ENCODE measurements at regions not wholly inside any gene's neighbourhood (a gene's known extent, or its start where the extent isn't known, plus 50 kb on each side); places are given as distances from the start of the nearest gene placed in this dataset.

GRCh38 chr10:130985158-130985753 lies 326.3 kb downstream of the TCERG1L start:
- DNase-seq = no peak

GRCh38 chr10:130986846-130987245 lies 324.7 kb downstream of the TCERG1L start:
- DNase-seq = no peak

GRCh38 chr10:130987401-130987800 lies 324.1 kb downstream of the TCERG1L start:
- no peak for DNase-seq

- no peak for DNase-seq
Observed at GRCh38 chr10:130989670-130990232, 321.8 kb downstream of the TCERG1L start.

- DNase-seq = no peak
Observed at GRCh38 chr10:130990486-130990885, 321.0 kb downstream of the TCERG1L start.

- no peak for DNase-seq
Observed at GRCh38 chr10:130992802-130993523, 318.6 kb downstream of the TCERG1L start.

- DNase-seq = no peak
Observed at GRCh38 chr10:130993612-130994011, 317.9 kb downstream of the TCERG1L start.

GRCh38 chr10:130994191-130994590 lies 317.3 kb downstream of the TCERG1L start:
- no peak for DNase-seq

GRCh38 chr10:130994845-130995244 lies 316.7 kb downstream of the TCERG1L start:
- DNase-seq = no peak

GRCh38 chr10:130997267-130998045 lies 314.1 kb downstream of the TCERG1L start:
- DNase-seq = no peak

GRCh38 chr10:130998046-130998435 lies 313.5 kb downstream of the TCERG1L start:
- no peak for DNase-seq

GRCh38 chr10:130998642-130999041 lies 312.9 kb downstream of the TCERG1L start:
- no peak for DNase-seq

- no peak for DNase-seq
Observed at GRCh38 chr10:130999376-131000202, 311.9 kb downstream of the TCERG1L start.

GRCh38 chr10:131000244-131000643 lies 311.3 kb downstream of the TCERG1L start:
- DNase-seq = no peak

GRCh38 chr10:131000743-131001142 lies 310.8 kb downstream of the TCERG1L start:
- no peak for DNase-seq

- DNase-seq = no peak
Observed at GRCh38 chr10:131001438-131001837, 310.1 kb downstream of the TCERG1L start.

GRCh38 chr10:131002031-131002861 lies 309.3 kb downstream of the TCERG1L start:
- DNase-seq = no peak

GRCh38 chr10:131003455-131003854 lies 308.1 kb downstream of the TCERG1L start:
- DNase-seq = no peak

- DNase-seq = no peak
Observed at GRCh38 chr10:131004276-131004675, 307.2 kb downstream of the TCERG1L start.

- no peak for DNase-seq
Observed at GRCh38 chr10:131006458-131007256, 304.9 kb downstream of the TCERG1L start.

- no peak for DNase-seq
Observed at GRCh38 chr10:131009791-131010190, 301.7 kb downstream of the TCERG1L start.

All from hematopoietic multipotent progenitor cell treated with erythropoietin and hydrocortisone succinate and interleukin-3 and kit ligand, for 6 days (in vitro differentiated cells).